Erythroblast (primary cell): ENCODE measurements at regions not wholly inside any gene's neighbourhood (a gene's known extent, or its start where the extent isn't known, plus 50 kb on each side); places are given as distances from the start of the nearest gene placed in this dataset.

ENCODE experiments used
- GATA1 ChIP-seq: IDR thresholded peaks from 2 replicates; pipeline ENCODE4 v1.6.1; 2011; ENCODE audit warnings: low read depth, mild to moderate bottlenecking, control low read depth, low read length, moderate library complexity
- POLR2A ChIP-seq: IDR thresholded peaks from 2 replicates; pipeline ENCODE4 v1.6.1; 2011; ENCODE audit warnings: mild to moderate bottlenecking, low read length

DNA sequence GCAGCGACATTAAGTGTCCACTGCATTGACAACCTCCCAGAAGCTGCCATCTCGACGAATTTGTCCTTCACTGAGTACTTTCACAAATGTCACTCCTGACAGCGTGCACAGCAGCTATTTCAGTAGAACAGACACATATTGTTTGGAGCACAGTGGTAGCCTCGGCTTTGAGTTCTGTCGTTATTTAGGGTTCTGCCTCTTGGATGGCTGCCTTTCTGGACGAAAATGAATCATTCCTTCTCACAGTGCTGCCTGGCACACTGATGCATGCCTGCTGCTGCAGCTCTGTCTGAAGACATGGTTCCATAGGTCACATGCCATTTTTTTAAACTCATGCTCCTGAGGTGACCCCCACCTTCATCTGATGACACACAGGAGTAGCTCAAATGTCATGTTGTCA is 477.0 kb downstream of the C6orf118 start:
- TF ChIP-seq POLR2A (no peak), GATA1 (no peak)
